ENCODE measurements at regions not wholly inside any gene's neighbourhood (a gene's known extent, or its start where the extent isn't known, plus 50 kb on each side); places are given as distances from the start of the nearest gene placed in this dataset.
"Not testable (repeated sequence)": the region's sequence is repeated elsewhere in the genome, so short reads cannot be mapped to it uniquely, and the experiment has no call there.

DNA sequence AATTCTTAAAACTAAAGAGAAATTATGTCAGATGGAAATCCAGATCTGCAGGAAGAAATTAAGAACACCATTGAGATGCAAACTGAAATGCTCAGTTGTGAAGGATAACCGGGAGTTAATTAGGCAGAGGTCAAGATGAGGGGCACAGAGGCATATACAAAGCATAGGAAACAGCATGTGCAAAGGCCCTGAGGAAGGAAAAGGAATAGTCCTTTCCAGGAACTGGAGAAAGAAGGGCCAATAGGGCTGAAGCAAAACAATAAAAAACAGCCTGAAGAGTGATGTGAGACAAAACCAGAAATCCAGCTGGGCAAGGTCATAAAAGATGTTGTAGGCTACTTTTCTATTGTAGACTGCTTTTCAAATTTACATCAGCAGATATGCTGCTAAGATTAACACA lies 155.1 kb downstream of the AVL9 start:
- TF ChIP-seq, protein P1, sequence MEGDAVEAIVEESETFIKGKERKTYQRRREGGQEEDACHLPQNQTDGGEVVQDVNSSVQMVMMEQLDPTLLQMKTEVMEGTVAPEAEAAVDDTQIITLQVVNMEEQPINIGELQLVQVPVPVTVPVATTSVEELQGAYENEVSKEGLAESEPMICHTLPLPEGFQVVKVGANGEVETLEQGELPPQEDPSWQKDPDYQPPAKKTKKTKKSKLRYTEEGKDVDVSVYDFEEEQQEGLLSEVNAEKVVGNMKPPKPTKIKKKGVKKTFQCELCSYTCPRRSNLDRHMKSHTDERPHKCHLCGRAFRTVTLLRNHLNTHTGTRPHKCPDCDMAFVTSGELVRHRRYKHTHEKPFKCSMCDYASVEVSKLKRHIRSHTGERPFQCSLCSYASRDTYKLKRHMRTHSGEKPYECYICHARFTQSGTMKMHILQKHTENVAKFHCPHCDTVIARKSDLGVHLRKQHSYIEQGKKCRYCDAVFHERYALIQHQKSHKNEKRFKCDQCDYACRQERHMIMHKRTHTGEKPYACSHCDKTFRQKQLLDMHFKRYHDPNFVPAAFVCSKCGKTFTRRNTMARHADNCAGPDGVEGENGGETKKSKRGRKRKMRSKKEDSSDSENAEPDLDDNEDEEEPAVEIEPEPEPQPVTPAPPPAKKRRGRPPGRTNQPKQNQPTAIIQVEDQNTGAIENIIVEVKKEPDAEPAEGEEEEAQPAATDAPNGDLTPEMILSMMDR (IDR thresholded peaks at IDR 0.05): not testable (repeated sequence)
- TF ChIP-seq POLR2A (IDR thresholded peaks at IDR 0.05): not testable (repeated sequence)
